Astrocyte of the cerebellum (primary cell): ENCODE measurements at regions not wholly inside any gene's neighbourhood (a gene's known extent, or its start where the extent isn't known, plus 50 kb on each side); places are given as distances from the start of the nearest gene placed in this dataset.

Experiments used
- DNase-seq: peaks from one replicate; pipeline ENCODE4 v3.0.0-alpha.2; 2011; ENCODE audit warnings: low read depth
- H3K4me3 ChIP-seq: 2 replicates; pipeline ENCODE4 v1.5.1; 2011; ENCODE audit warnings: mild to moderate bottlenecking, low read depth, low read length, moderate library complexity
- CTCF ChIP-seq: IDR thresholded peaks from 2 replicates; pipeline ENCODE4 v1.5.1; 2012; ENCODE audit warnings: low read length, low read depth, moderate library complexity, mild to moderate bottlenecking; ENCODE audit errors: missing control alignments
- in situ Hi-C: cut with HindIII; loops from 2 replicates; pipeline ENCODE4 v1.10.0; 2017; ENCODE audit warnings: low sequenced_read_pairs

GRCh38 chr11:119897046-119897440, 168.0 kb upstream of the NECTIN1 start:
- TF ChIP-seq CTCF = no peak
- DNase-seq = no peak
- in situ Hi-C loops = no loop called here
- H3K4me3 ChIP-seq = no peak overlapping the region

DNA sequence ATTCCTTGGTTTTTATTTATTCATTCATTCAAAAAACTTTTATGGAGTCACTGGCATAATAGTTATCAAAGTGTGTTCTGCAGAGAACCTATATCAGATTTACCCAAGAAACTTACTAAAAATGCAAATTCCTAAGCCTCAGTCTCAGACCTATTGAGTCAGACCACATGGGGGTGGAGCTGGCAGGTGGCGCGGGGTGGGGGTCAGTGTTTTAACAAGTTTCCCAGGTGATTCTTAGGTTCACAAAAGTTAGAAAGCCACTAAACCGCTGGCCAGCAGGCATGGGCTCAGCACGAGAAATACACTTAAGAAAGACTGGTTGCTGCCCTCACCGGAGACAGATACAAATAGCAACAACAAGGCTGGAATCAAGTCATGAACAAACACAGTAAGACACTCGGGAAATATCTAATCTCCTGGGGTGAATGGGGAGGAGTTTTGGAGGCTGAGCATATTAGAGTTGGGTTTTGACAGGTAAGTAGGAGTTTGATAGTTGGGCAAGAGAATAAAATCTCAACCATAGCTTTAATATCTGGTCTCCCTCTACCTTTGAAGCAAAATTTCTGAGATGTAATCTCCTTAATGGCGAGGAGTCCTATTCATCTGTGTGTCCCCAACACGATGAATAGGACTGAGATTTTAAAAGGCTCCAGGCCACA, 167.5 kb upstream of the NECTIN1 start:
- H3K4me3 ChIP-seq = no peak overlapping the region
- in situ Hi-C loops = no loop called here
- DNase-seq = no peak
- TF ChIP-seq CTCF = no peak

DNA sequence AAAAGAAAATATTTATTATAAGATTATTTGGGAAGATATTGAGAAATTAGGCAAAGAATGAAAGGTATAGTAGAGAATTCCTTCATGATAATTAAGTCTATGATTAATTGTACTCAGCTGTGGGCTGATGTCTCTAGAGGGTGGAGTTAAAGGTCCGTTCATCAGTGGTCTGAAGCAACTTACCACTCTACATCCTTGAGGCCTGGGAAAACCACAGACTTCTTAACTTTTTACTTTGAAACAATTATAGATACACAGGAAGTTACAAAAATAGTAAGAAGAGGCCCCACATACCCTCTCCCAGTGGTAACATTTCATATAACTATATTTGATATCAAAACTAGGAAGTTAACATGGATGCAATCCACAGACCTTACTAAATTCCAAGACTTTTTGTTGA, 167.0 kb upstream of the NECTIN1 start:
- DNase-seq = no peak
- H3K4me3 ChIP-seq = no peak overlapping the region
- in situ Hi-C loops = no loop called here

DNA sequence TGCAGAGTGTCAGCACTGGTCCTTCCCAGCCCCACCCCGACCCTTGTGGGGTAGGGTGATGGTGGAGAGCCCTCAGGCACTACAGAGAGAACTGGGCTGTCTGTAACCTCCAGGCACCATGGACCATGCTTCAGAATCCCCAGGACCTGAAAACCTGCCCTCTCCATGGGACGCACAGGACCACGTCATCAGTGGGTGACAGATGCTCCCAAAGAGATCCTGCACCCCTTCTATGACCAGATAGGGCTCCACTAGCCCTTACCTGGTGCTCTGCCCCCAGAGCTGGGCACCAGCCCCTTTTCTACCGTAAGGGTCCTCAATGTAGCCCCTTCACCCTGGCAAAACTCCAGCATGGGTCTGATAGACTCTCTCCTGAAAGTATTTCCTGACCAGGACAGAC, 165.9 kb upstream of the NECTIN1 start:
- DNase-seq = no peak
- no peak overlapping the region for H3K4me3 ChIP-seq
- no peak for TF ChIP-seq CTCF
- in situ Hi-C loops = no loop called here

More for the DNA sequence above, 167.0 kb upstream of the NECTIN1 start:
- TF ChIP-seq CTCF = no peak

GRCh38 chr11:119892311-119892808, 163.4 kb upstream of the NECTIN1 start:
- DNase-seq = no peak
- no peak for TF ChIP-seq CTCF
- no peak overlapping the region for H3K4me3 ChIP-seq
- in situ Hi-C loops = no loop called here

DNA sequence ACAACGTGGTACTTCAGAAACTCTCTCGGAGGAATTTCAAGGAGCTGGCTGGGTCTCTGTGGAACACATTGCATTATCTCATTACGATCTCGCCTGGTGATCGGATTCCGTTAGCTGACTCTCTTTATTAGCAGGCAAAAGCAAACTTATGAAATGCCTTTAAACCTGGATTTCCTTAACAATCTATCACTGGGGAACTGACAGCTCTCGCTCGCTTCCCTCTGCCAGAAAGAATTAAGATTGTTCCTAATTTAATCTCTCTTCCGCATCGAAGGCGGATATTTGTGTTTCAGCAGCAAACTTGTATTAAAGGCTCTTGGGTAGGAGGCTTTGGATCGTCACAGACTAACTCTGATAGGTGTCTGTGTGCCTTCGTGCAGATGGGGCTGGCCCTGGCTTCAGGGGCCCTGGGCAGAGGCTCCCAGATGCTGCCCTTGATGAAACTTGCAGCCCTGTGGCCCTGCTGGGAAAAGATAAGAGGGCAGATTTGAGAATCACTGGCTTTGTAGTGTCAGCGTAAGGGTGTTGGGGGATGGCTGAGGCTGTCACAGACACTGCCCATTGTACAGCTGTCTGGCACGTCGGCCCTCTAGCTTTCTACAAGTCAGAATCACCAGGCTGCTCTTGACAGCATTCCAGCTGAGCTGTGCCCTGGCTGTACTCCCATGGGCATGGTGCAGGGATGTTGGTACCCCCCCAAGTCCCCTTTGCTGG, 162.2 kb upstream of the NECTIN1 start:
- H3K4me3 ChIP-seq = no peak overlapping the region
- in situ Hi-C loops = no loop called here
- no peak for DNase-seq
- TF ChIP-seq CTCF = no peak
